ENCODE measurements at regions not wholly inside any gene's neighbourhood (a gene's known extent, or its start where the extent isn't known, plus 50 kb on each side); places are given as distances from the start of the nearest gene placed in this dataset.

GRCh38 chr5:125399885-125400284 is 653.4 kb upstream of the ZNF608 start:
- Histone ChIP-seq H4K20me1 (ENCODE audit: insufficient read depth, low read length) (no peaks in the 10 kb centered on the region), H3K9me3 (ENCODE audit: low read length) (no peaks in the 10 kb centered on the region), H2AFZ (ENCODE audit: low read length) (no peak overlapping the region), H3K36me3 (ENCODE audit: insufficient read depth, low read length) (no peaks in the 10 kb centered on the region), H3K9me2 (ENCODE audit: insufficient read depth, low read length) (no peaks in the 10 kb centered on the region), H3K79me2 (ENCODE audit: insufficient read depth, low read depth, low read length) (no peaks in the 10 kb centered on the region), H3K4me3 (ENCODE audit: low read depth, low read length, poor library complexity, severe bottlenecking) (no peak overlapping the region), H3K27ac (ENCODE audit: low read depth, low read length, poor library complexity, severe bottlenecking) (no peak overlapping the region), H3K4me1 (ENCODE audit: insufficient read depth, low read length, poor library complexity, severe bottlenecking) (no peaks in the 10 kb centered on the region), H3K4me2 (ENCODE audit: low read length) (no peak overlapping the region)
- intact Hi-C loops (cut with micrococcal nuclease; ENCODE audit: unreplicated experiment) = no loop called here
- BruUV-seq (replicated peaks) = no TSS peak
- DNase-seq (ENCODE audit: low spot score) = no peak
- no peak for TF ChIP-seq EZH2phosphoT487 (IDR thresholded peaks at IDR 0.05; ENCODE audit: borderline replicate concordance, low read depth, low read length)
- TF ChIP-seq CTCF (conservative IDR thresholded peaks at IDR 0.05; ENCODE audit: low read length) = no peak
- CTCF ChIA-PET (ENCODE audit: unreplicated experiment) = no interaction called here
- POLR2A ChIA-PET = interaction anchor here (1.1 kb wide), 1 partner anchor 28 kb away, joined by 3 read pairs; no protein-coding TSS in a partner anchor

GRCh38 chr5:125401724-125402622 is 655.5 kb upstream of the ZNF608 start:
- Histone ChIP-seq H3K9me2 (ENCODE audit: insufficient read depth, low read length) (no peaks in the 10 kb centered on the region), H3K36me3 (ENCODE audit: insufficient read depth, low read length) (no peaks in the 10 kb centered on the region), H3K27ac (ENCODE audit: low read depth, low read length, poor library complexity, severe bottlenecking) (no peak overlapping the region), H4K20me1 (ENCODE audit: insufficient read depth, low read length) (no peaks in the 10 kb centered on the region), H3K4me1 (ENCODE audit: insufficient read depth, low read length, poor library complexity, severe bottlenecking) (no peaks in the 10 kb centered on the region), H3K79me2 (ENCODE audit: insufficient read depth, low read depth, low read length) (no peaks in the 10 kb centered on the region), H3K4me2 (ENCODE audit: low read length) (no peak overlapping the region), H2AFZ (ENCODE audit: low read length) (no peak overlapping the region), H3K9me3 (ENCODE audit: low read length) (peaks cover 12% of the 10 kb centered on the region; the same call in 1 of the 2 replicates), H3K4me3 (ENCODE audit: low read depth, low read length, poor library complexity, severe bottlenecking) (no peak overlapping the region)
- TF ChIP-seq CTCF (conservative IDR thresholded peaks at IDR 0.05; ENCODE audit: low read length) (no peak), EZH2phosphoT487 (IDR thresholded peaks at IDR 0.05; ENCODE audit: borderline replicate concordance, low read depth, low read length) (no peak)
- POLR2A ChIA-PET = interaction anchor here (0.6 kb wide), 1 partner anchor 1877 kb away, joined by 4 read pairs; no protein-coding TSS in a partner anchor
- no peak for DNase-seq (ENCODE audit: low spot score)
- intact Hi-C loops (cut with micrococcal nuclease; ENCODE audit: unreplicated experiment) = no loop called here
- BruUV-seq (replicated peaks) = no TSS peak
- CTCF ChIA-PET (ENCODE audit: unreplicated experiment) = no interaction called here

GRCh38 chr5:125402787-125403186 is 656.3 kb upstream of the ZNF608 start:
- no peak for DNase-seq (ENCODE audit: low spot score)
- Histone ChIP-seq H3K27ac (ENCODE audit: low read depth, low read length, poor library complexity, severe bottlenecking) (no peak overlapping the region), H2AFZ (ENCODE audit: low read length) (no peak overlapping the region), H3K79me2 (ENCODE audit: insufficient read depth, low read depth, low read length) (no peaks in the 10 kb centered on the region), H3K4me2 (ENCODE audit: low read length) (no peak overlapping the region), H3K4me1 (ENCODE audit: insufficient read depth, low read length, poor library complexity, severe bottlenecking) (no peaks in the 10 kb centered on the region), H3K9me2 (ENCODE audit: insufficient read depth, low read length) (no peaks in the 10 kb centered on the region), H3K4me3 (ENCODE audit: low read depth, low read length, poor library complexity, severe bottlenecking) (no peak overlapping the region), H4K20me1 (ENCODE audit: insufficient read depth, low read length) (no peaks in the 10 kb centered on the region), H3K36me3 (ENCODE audit: insufficient read depth, low read length) (no peaks in the 10 kb centered on the region), H3K9me3 (ENCODE audit: low read length) (peaks cover 14% of the 10 kb centered on the region; the same call in 1 of the 2 replicates)
- BruUV-seq (replicated peaks) = no TSS peak
- TF ChIP-seq CTCF (conservative IDR thresholded peaks at IDR 0.05; ENCODE audit: low read length) = no peak
- no peak for TF ChIP-seq EZH2phosphoT487 (IDR thresholded peaks at IDR 0.05; ENCODE audit: borderline replicate concordance, low read depth, low read length)
- intact Hi-C loops (cut with micrococcal nuclease; ENCODE audit: unreplicated experiment) = no loop called here
- ChIA-PET CTCF (ENCODE audit: unreplicated experiment) (no interaction called here), POLR2A (interaction anchor here (0.6 to 1.4 kb wide), 2 partner anchors 12 to 1877 kb away, joined by 4 to 6 read pairs; no protein-coding TSS in a partner anchor)
